Esophagus muscularis mucosa (tissue), 3 donors: ENCODE measurements at regions not wholly inside any gene's neighbourhood (a gene's known extent, or its start where the extent isn't known, plus 50 kb on each side); places are given as distances from the start of the nearest gene placed in this dataset.

Experiments used
- POLR2A ChIP-seq: fragments of 450-650 bp; IDR thresholded peaks from one replicate; pipeline ENCODE4 v1.6.1; 2017; ENCODE audit warnings: antibody characterized with exemption, moderate library complexity, mild to moderate bottlenecking, low read depth
- POLR2AphosphoS5 ChIP-seq, 2 donors: sonication (generic); formaldehyde crosslinking; IDR thresholded peaks; one replicate each; pipeline ENCODE4 v1.6.1; 2017; ENCODE audit warnings: antibody characterized with exemption in 2 of 2
- TF ChIP-seq, protein P1 (sequence below), 3 experiments: fragments of 200-600 bp in 2 of 3; fragments of 450-650 bp in 1 of 3; sonication (generic) in 2 of 3; IDR thresholded peaks; one replicate each; pipeline ENCODE4 v1.5.1; 2017 to 2019; ENCODE audit warnings: antibody characterized with exemption in 3 of 3, mild to moderate bottlenecking in 2 of 3, moderate library complexity in 1 of 3

DNA sequence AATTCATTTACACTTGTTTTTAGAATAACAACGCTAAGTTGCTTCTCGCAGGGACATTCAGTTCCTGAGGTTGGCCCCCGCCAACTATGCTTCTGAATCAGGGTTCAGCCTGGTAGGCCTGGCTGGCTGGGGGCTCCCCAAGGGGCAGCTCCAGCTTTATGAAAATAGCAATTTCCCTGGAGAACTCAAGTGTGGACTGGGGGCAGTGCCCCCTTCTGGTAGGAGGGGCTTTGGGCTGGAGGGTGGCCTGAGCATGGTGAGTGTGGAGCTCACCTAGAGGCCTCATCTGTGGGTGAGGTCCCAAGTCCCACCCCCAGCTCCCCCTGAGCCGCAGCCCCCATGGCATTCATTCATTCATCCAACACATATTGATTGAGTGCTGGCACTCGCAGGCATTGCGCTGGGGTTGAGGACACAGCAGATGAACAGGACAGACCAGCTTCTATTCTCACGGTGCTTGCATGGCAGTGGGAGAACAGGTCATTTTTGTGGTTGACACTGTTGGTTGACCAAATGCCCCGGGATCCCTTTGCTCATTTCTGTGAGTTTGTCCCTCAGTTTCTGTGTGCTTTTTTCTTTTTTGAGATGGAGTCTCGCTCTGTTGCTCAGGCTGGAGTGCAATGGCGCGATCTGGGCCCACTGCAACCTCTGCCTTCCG is 79.2 kb downstream of the UBIAD1 start:
- TF ChIP-seq, protein P1, sequence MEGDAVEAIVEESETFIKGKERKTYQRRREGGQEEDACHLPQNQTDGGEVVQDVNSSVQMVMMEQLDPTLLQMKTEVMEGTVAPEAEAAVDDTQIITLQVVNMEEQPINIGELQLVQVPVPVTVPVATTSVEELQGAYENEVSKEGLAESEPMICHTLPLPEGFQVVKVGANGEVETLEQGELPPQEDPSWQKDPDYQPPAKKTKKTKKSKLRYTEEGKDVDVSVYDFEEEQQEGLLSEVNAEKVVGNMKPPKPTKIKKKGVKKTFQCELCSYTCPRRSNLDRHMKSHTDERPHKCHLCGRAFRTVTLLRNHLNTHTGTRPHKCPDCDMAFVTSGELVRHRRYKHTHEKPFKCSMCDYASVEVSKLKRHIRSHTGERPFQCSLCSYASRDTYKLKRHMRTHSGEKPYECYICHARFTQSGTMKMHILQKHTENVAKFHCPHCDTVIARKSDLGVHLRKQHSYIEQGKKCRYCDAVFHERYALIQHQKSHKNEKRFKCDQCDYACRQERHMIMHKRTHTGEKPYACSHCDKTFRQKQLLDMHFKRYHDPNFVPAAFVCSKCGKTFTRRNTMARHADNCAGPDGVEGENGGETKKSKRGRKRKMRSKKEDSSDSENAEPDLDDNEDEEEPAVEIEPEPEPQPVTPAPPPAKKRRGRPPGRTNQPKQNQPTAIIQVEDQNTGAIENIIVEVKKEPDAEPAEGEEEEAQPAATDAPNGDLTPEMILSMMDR (IDR thresholded peaks at IDR 0.05) = no peak
- TF ChIP-seq POLR2A (no peak), POLR2AphosphoS5 (IDR thresholded peaks at IDR 0.05) (no peak)
